ENCODE measurements at regions not wholly inside any gene's neighbourhood (a gene's known extent, or its start where the extent isn't known, plus 50 kb on each side); places are given as distances from the start of the nearest gene placed in this dataset.
"Not testable (repeated sequence)": the region's sequence is repeated elsewhere in the genome, so short reads cannot be mapped to it uniquely, and the experiment has no call there.

DNA sequence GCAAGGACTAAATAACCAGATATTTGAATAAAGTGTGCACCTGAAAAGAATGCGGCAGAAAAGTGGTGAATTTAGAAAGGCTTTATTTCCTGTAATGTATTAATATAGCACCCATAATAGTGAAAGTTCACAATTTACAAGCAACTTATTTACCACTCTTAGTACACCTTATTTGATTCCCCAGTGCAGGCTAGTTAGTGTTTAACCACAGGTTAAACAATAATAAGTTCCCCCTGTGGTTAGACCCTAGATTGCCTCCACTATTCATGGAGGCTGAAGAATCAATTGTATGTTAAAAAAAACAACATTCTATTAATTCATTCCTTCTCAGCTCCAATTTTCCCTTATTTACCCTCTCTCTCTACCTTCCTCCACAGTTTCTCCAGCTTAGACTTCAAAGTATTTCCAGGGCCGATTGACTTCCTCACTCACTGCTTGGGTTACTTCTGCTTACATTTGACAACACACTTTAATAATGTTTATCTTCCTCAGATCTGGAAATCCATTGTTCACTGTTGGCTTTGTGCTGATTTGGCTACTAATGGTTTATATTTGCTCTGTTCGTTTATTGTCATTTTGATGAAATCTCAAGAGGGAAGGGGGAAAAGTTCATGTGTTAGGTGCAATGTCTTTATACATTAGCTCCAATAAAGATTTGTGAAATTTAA lies 796.3 kb downstream of the BRINP3 start:
- DNase-seq, result no peak

DNA sequence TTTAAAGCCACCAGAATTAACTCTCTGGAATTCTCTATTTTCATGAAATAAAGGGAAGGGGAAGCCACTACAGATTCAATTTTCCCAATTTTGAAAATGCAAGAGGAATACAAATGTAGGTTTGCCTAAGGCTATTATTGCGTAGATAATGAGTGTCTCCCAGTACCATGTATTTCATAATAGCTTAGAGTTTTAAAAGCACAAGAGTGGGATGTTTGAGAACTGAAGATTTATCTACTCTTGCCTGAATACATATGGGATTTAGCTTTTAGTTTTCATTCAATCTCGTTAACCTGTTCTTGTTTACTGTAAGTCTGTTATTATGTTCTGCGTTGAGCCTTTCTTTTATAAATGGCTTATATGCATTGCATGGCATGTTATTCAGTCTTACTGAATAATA lies 795.1 kb downstream of the BRINP3 start:
- DNase-seq, result no peak

- DNase-seq, result no peak
Observed at GRCh38 chr1:189686288-189686687, 791.4 kb downstream of the BRINP3 start.

DNA sequence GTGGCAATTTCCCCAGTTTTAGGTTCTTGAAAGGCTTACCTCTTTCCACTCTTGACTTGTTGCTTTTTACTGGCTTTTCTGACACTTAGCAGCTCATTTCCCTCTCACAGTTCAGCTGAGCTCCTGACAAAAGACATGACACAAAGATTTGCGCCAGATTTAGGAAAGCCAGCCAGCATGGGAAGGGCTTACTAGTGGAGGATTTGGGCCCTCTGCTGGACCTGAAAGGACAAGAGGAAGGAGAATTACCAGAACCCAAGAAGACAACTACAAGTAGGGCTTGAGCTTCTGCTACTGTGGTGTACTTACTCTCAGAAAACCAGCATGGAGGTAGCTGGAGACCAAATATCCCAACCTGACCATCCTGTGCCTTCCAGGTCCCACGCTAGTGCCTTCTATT lies 784.5 kb downstream of the BRINP3 start:
- DNase-seq, result no peak

DNA sequence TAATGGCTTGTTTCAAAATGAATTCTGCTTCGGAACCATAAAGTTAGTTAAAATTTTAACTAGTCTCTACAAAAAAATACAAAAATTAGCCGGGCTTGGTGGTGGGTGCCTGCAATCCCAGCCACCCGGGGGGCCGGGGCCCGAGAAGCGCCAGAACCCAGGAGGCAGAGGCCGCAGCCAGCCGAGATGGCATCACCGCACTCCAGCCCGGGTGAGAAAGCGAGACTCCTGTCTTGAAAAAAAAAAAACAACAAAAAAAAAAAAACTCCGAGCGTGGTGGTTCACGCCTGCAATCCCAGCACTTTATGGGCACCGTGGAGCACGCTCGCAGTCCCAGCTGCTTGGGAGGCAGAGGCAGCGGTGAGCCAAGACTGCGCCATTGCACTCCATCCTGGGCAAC lies 781.4 kb downstream of the BRINP3 start:
- no peak for DNase-seq

- no peak for DNase-seq
Observed at GRCh38 chr1:189697113-189697512, 780.6 kb downstream of the BRINP3 start.

DNA sequence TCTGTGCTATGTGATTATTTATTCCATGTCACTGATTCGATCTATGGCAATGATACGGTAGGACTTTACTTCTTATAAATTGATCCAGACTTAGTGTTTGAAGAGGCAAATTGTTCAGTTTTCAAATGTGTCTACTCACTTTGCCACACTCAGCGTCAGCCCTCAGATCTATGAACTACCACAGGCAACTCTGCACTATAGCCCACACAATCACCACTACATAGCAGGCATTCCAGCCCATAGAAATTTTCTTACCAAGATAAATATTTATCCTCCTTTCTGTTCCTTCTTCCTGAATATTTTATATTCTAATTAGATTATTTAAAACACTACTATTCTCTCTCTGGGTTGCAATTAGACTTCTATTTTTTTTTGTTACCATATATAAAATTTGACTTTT lies 776.1 kb downstream of the BRINP3 start:
- no peak for DNase-seq

GRCh38 chr1:189706594-189706993 lies 771.1 kb downstream of the BRINP3 start:
- no peak for DNase-seq

DNA sequence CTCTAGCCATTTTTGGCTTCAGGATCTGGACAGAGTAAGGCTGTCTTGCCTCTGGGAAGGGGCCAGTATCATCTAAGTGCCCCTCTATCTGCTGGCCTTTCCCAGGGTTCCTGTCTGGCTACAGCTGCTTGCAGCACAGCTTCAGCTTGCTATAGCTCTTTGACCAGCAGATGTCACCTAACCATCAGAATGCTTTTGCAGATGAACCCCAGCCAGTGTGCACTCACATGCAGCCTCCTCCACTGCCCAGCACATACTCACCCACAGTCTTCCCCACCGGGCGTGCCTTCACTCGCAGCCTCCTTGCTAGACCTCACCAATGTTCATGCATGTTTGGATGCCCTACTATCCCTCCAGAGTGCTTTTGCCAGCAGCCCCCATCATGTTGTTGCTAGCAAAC lies 769.0 kb downstream of the BRINP3 start:
- DNase-seq, result no peak

GRCh38 chr1:189718147-189718795 lies 759.4 kb downstream of the BRINP3 start:
- DNase-seq, result not testable (repeated sequence)

- DNase-seq, result no peak
Observed at GRCh38 chr1:189726806-189727205, 750.9 kb downstream of the BRINP3 start.

GRCh38 chr1:189751311-189751710 lies 726.4 kb downstream of the BRINP3 start:
- no peak for DNase-seq

GRCh38 chr1:189752461-189752995 lies 725.1 kb downstream of the BRINP3 start:
- DNase-seq, result no peak

DNA sequence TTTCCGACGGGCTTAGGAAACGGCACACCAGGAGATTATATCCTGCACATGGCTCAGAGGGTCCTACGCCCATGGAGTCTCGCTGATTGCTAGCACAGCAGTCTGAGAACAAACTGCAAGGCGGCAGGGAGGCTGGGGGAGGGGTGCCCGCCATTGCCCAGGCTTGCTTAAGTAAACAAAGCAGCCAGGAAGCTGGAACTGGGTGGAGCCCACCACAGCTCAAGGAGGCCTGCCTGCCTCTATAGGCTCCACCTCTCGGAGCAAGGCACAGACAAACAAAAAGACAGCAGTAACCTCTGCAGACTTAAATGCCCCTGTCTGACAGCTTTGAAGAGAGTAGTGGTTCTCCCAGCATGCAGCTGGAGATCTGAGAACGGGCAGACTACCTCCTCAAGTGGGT lies 722.6 kb downstream of the BRINP3 start:
- DNase-seq, result not testable (repeated sequence)

- no peak for DNase-seq
Observed at GRCh38 chr1:189764391-189765320, 713.0 kb downstream of the BRINP3 start.

GRCh38 chr1:189769448-189769847 lies 708.2 kb downstream of the BRINP3 start:
- no peak for DNase-seq

DNA sequence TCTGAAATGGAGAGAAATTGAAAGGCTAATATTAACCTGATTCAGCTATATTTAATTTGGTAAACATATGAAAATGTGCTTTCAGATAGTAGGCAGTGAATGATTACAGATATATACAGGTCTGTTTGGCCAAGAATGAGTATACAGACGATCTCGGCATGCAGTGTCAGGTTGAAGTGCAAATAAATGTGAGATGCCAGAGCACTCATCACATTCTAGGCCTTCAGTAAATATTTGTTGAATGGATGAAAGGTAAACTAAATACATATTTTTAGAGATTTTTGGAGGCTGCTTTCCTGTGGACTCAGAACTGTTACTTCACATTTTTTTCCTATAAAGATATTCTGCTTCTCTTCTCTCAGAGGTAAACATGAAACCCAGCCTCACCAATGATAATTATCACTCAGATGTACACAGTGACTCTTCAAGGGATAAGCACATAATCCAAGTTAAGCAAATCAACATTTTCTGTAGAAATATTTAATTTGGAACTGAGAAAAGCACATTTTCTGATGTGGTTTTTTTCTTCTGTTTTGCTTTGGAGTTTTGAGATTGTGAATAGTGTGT lies 702.9 kb downstream of the BRINP3 start:
- DNase-seq, result no peak

DNA sequence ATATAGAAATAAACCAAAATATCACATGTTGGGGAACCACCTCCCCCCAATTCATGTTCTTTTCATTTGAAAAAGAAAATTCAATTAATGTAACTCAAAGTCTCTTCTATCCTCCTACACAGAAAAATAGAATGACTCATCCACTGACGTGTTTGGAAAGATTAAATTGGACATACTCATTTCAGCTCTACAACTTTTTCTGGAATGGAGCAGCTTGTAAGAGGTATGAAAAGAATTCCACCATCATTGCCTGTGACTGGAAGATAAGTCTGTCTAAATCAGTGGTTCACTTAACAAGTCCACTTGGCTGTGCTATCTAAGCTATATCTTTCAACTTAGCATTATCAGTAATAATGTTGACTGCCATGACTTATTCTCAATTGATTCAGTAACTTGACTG lies 702.3 kb downstream of the BRINP3 start:
- DNase-seq, result no peak

GRCh38 chr1:189779034-189779433 lies 698.6 kb downstream of the BRINP3 start:
- no peak for DNase-seq

DNA sequence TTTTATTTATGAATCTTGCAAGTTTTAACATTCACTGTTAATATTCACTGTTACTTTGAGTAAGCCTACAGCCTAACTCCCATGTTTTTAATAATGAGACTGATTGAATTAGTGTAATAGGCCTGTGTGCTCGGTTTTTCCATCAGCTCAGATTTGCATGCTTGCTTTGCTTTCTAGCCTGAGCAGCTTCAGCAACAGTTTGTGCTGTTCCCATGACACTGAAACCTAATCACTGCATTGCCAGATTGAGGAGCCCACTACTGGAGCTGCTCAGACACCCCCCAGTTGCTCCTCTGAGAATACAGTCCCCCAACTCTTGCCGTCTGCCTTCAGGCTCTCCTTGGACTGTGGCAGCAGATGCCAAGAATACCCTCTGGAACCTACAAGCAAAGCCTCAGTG lies 695.4 kb downstream of the BRINP3 start:
- no peak for DNase-seq

DNA sequence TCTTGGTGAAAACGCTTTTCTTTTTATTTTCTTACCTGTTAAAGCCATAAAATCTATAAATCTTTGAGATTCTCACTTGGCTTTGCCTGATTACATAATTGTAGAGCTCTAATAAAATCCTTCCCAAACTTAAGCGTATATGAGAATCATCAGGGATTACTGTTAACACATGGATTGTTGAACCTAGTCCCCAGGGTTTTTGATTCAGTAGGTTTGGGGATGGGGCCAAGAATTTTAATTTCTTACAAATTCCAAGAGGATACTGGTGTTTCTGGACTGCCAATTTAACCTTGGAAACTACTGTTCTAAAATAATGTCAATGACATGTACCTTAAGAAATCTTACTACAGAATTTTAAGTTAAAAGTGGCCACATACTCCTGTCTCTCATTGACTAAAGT lies 694.2 kb downstream of the BRINP3 start:
- no peak for DNase-seq

DNA sequence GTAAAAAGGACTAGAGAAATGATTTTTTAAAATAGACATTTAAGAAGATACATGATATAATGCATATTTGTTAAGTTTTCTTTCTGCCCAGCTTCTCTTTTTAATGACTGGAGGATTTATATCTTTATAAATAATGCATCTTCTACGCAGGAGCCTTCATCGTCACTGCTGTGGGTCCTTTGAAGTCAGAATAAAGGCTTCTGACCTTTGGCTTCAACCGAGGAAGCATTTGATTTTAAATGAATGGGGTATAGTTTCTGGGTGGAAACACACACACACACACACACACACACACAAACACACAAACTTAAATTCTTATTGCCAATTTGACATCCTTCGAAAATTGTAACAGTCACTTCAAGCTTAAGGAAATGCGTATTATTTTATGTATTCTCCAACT lies 690.9 kb downstream of the BRINP3 start:
- no peak for DNase-seq

DNA sequence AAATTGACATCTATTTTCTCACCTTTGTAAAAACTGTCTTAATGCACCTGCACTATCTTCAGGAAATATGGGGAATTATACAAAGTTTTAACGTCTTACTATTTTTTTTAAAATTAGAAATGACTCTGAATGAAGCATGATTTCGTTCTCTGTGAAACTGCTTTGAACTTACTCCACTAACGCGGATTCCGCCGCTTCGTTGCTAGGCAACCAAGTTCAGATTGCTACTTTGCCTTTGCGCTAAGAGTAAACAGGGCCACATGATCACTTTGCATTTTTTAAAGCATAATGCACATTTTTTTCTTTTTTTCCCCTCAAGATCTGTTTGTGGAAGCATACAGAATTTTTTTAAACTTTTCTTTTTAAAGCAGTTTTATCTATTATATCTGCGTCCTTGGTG lies 690.5 kb downstream of the BRINP3 start:
- DNase-seq, result peak; percentile 12
